Esophagus muscularis mucosa (tissue), 4 donors: ENCODE measurements at regions not wholly inside any gene's neighbourhood (a gene's known extent, or its start where the extent isn't known, plus 50 kb on each side); places are given as distances from the start of the nearest gene placed in this dataset.

ENCODE experiments used
- DNase-seq: peaks from one replicate; pipeline ENCODE4 v3.0.0-alpha.2; 2017; ENCODE audit errors: extremely low spot score
- H3K27ac ChIP-seq, 4 donors: fragments of 200-600 bp; sonication (generic); replicated peaks in 1 of 4; 1 replicate in 3 of 4; 2 replicates in 1 of 4; pipeline ENCODE4 v1.5.1; 2016 to 2019; ENCODE audit warnings: mild to moderate bottlenecking in 1 of 4
- H3K27me3 ChIP-seq, 4 donors: fragments of 200-600 bp; sonication (generic); one replicate each; pipeline versions ENCODE4 v1.5.1 to v1.6.0; 2016 to 2019
- H3K36me3 ChIP-seq, 4 donors: fragments of 200-600 bp; sonication (generic); one replicate each; pipeline ENCODE4 v1.5.1; 2016 to 2019
- H3K4me1 ChIP-seq, 4 donors: fragments of 200-600 bp; sonication (generic); one replicate each; pipeline ENCODE4 v1.5.1; 2016 to 2019
- H3K4me3 ChIP-seq, 4 donors: fragments of 200-600 bp; sonication (generic); 1 replicate in 2 of 4; 2 replicates in 2 of 4; pipeline ENCODE4 v1.5.1; 2016 to 2019; ENCODE audit warnings: mild to moderate bottlenecking in 4 of 4, moderate library complexity in 1 of 4
- H3K9me3 ChIP-seq, 4 donors: fragments of 200-600 bp; sonication (generic); 1 replicate in 3 of 4; 2 replicates in 1 of 4; pipeline ENCODE4 v1.5.1; 2016 to 2019
- CTCF ChIP-seq, 3 experiments: fragments of 200-600 bp in 2 of 3; fragments of 450-650 bp in 1 of 3; sonication (generic) in 2 of 3; IDR thresholded peaks; one replicate each; pipeline ENCODE4 v1.5.1; 2017 to 2019; ENCODE audit warnings: antibody characterized with exemption in 3 of 3, mild to moderate bottlenecking in 2 of 3, moderate library complexity in 1 of 3
- EP300 ChIP-seq: sonication (generic); formaldehyde crosslinking; IDR thresholded peaks from one replicate; pipeline ENCODE4 v1.6.1; 2017; ENCODE audit warnings: antibody characterized with exemption
- POLR2A ChIP-seq: fragments of 450-650 bp; IDR thresholded peaks from one replicate; pipeline ENCODE4 v1.6.1; 2017; ENCODE audit warnings: antibody characterized with exemption, moderate library complexity, mild to moderate bottlenecking, low read depth
- POLR2AphosphoS5 ChIP-seq, 2 donors: sonication (generic); formaldehyde crosslinking; IDR thresholded peaks; one replicate each; pipeline ENCODE4 v1.6.1; 2017; ENCODE audit warnings: antibody characterized with exemption in 2 of 2
- WGBS: methylation state at CpG from one replicate; pipeline ENCODE4 v1.1.5; 2018; 5-methylcytosine and 5-hydroxymethylcytosine counted together
- intact Hi-C: fragments of 100-400 bp; cut with DNase I; formaldehyde crosslinking; loops from one replicate; pipeline ENCODE4 v1.15.1; 2023

GRCh38 chr4:175999944-176000343 is 65.7 kb upstream of the WDR17 start:
- Histone ChIP-seq H3K4me3 (peak overlapping the region; percentile 72 to 82 (median 75)), H3K4me1 (peaks cover 9 to 59% (median 35%) of the 10 kb centered on the region in 4 donors), H3K36me3 (no peaks in the 10 kb centered on the region), H3K27ac (peak overlapping the region; percentile 89 to 91 (median 90)), H3K9me3 (no peaks in the 10 kb centered on the region), H3K27me3 (peaks cover 0 to 6% (median 0%) of the 10 kb centered on the region in 4 donors)
- DNase-seq, result no peak
- intact Hi-C loops, result loop anchor here (5.0 kb wide), 2 partner anchors 53 to 288 kb away; no protein-coding TSS in a partner anchor
- TF ChIP-seq EP300 (no peak), POLR2A (no peak), POLR2AphosphoS5 (IDR thresholded peaks at IDR 0.05) (no peak), CTCF (IDR thresholded peaks at IDR 0.05) (no peak)
- 77% methylated on average over 2 of the region's 2 CpGs for WGBS

GRCh38 chr4:176001151-176002006 is 64.3 kb upstream of the WDR17 start:
- Histone ChIP-seq H3K27me3 (peaks cover 0 to 6% (median 0%) of the 10 kb centered on the region in 4 donors), H3K36me3 (no peaks in the 10 kb centered on the region), H3K27ac (peak overlapping the region; percentile 89 to 91 (median 90)), H3K4me3 (peak overlapping the region; percentile 72 to 82 (median 75)), H3K4me1 (peaks cover 9 to 53% (median 35%) of the 10 kb centered on the region in 4 donors), H3K9me3 (no peaks in the 10 kb centered on the region)
- intact Hi-C loops, result loop anchor here (5.0 kb wide), 2 partner anchors 54 to 289 kb away; no protein-coding TSS in a partner anchor
- under 1% methylated on average over 39 of the region's 41 CpGs for WGBS
- no peak for TF ChIP-seq POLR2A
- TF ChIP-seq POLR2AphosphoS5 (IDR thresholded peaks at IDR 0.05), result peak; percentile 42 to 57
- DNase-seq, result no peak

GRCh38 chr4:176002007-176002613 is 63.5 kb upstream of the WDR17 start:
- no peak for DNase-seq
- peaks cover 9 to 47% (median 35%) of the 10 kb centered on the region in 4 donors for H3K4me1 ChIP-seq
- peak overlapping the region; percentile 89 to 91 (median 90) for H3K27ac ChIP-seq
- peaks cover 0 to 6% (median 0%) of the 10 kb centered on the region in 4 donors for H3K27me3 ChIP-seq
- TF ChIP-seq CTCF (IDR thresholded peaks at IDR 0.05) (no peak), EP300 (no peak), POLR2A (no peak), POLR2AphosphoS5 (IDR thresholded peaks at IDR 0.05) (peak; percentile 37 to 54)
- intact Hi-C loops, result loop anchor here (5.0 kb wide), 2 partner anchors 55 to 290 kb away; no protein-coding TSS in a partner anchor
- no peaks in the 10 kb centered on the region for H3K9me3 ChIP-seq
- peak overlapping the region; percentile 72 to 82 (median 75) for H3K4me3 ChIP-seq
- under 1% methylated on average over 35 of the region's 44 CpGs for WGBS
- no peaks in the 10 kb centered on the region for H3K36me3 ChIP-seq

GRCh38 chr4:176005766-176006165 is 59.9 kb upstream of the WDR17 start:
- Histone ChIP-seq H3K4me3 (no peak overlapping the region), H3K36me3 (no peaks in the 10 kb centered on the region), H3K9me3 (peaks cover 0 to 9% (median 0%) of the 10 kb centered on the region in 4 donors), H3K27me3 (peaks cover 0 to 6% (median 0%) of the 10 kb centered on the region in 4 donors), H3K27ac (no peak overlapping the region), H3K4me1 (peaks cover 9 to 25% (median 18%) of the 10 kb centered on the region in 4 donors)
- no peak for DNase-seq
- intact Hi-C loops, result no loop called here
- 85% methylated on average over 3 of the region's 3 CpGs for WGBS
- TF ChIP-seq EP300 (no peak), CTCF (IDR thresholded peaks at IDR 0.05) (no peak), POLR2A (no peak), POLR2AphosphoS5 (IDR thresholded peaks at IDR 0.05) (no peak)

GRCh38 chr4:176009254-176009653 is 56.4 kb upstream of the WDR17 start:
- Histone ChIP-seq H3K27ac (no peak overlapping the region), H3K36me3 (no peaks in the 10 kb centered on the region), H3K27me3 (no peaks in the 10 kb centered on the region), H3K9me3 (peaks cover 0 to 9% (median 0%) of the 10 kb centered on the region in 4 donors), H3K4me3 (no peak overlapping the region), H3K4me1 (no peaks in the 10 kb centered on the region)
- WGBS, result 92% methylated on average over 2 of the region's 2 CpGs
- TF ChIP-seq EP300 (no peak), POLR2AphosphoS5 (IDR thresholded peaks at IDR 0.05) (no peak), POLR2A (no peak), CTCF (IDR thresholded peaks at IDR 0.05) (no peak)
- no peak for DNase-seq
- intact Hi-C loops, result no loop called here
